ENCODE measurements at regions not wholly inside any gene's neighbourhood (a gene's known extent, or its start where the extent isn't known, plus 50 kb on each side); places are given as distances from the start of the nearest gene placed in this dataset.

DNA sequence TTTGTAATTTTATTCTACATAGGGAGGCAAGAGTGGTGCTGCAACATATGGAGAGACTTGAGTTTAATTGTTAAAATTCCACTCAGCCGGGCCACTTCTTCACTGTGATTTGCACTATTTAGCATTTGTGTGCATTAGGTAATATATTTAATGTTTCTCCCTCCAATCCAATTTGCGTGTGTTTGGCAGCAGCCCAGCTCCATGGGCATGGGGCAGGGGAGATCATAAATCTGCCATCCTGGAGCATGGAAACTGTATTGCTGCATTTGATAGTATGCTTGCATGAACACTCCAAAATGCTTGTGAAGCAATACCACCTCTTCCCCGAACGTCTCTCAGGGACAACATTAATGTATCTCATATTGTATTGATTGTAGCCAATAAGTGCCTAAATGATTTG, 339.1 kb upstream of the RBFOX1 start:
- no peak for TF ChIP-seq TAF1 (IDR thresholded peaks at IDR 0.05; ENCODE audit: borderline replicate concordance, insufficient read depth, low read length)
- TF ChIP-seq, protein P1, sequence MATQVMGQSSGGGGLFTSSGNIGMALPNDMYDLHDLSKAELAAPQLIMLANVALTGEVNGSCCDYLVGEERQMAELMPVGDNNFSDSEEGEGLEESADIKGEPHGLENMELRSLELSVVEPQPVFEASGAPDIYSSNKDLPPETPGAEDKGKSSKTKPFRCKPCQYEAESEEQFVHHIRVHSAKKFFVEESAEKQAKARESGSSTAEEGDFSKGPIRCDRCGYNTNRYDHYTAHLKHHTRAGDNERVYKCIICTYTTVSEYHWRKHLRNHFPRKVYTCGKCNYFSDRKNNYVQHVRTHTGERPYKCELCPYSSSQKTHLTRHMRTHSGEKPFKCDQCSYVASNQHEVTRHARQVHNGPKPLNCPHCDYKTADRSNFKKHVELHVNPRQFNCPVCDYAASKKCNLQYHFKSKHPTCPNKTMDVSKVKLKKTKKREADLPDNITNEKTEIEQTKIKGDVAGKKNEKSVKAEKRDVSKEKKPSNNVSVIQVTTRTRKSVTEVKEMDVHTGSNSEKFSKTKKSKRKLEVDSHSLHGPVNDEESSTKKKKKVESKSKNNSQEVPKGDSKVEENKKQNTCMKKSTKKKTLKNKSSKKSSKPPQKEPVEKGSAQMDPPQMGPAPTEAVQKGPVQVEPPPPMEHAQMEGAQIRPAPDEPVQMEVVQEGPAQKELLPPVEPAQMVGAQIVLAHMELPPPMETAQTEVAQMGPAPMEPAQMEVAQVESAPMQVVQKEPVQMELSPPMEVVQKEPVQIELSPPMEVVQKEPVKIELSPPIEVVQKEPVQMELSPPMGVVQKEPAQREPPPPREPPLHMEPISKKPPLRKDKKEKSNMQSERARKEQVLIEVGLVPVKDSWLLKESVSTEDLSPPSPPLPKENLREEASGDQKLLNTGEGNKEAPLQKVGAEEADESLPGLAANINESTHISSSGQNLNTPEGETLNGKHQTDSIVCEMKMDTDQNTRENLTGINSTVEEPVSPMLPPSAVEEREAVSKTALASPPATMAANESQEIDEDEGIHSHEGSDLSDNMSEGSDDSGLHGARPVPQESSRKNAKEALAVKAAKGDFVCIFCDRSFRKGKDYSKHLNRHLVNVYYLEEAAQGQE (IDR thresholded peaks at IDR 0.05; ENCODE audit: insufficient read depth in 1 of 2, low read depth in 2 of 2, low read length in 2 of 2), result no peak
- TF ChIP-seq FOXP2 (optimal IDR thresholded peaks at IDR 0.05; ENCODE audit: borderline replicate concordance, extremely low read depth, extremely low read length, insufficient read depth), result no peak

DNA sequence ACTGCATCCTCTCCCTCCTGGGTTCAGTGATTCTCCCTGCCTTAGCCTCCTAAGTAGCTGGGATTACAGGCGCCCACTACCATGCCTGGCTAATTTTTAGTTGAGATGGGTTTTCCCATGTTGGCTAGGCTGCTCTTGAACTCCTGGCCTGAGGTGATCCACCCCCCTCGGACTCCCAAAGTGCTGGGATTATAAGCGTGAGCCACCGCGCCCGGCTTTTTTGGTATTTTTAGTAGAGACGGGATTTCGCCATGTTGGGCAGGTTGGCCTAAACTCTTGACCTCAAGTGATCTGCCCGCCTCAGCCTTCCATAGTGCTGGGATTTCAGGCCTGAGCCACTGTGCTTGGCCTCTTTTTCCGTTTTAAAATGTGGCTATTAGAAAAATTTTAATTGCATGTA, 343.8 kb upstream of the RBFOX1 start:
- TF ChIP-seq TAF1 (IDR thresholded peaks at IDR 0.05; ENCODE audit: borderline replicate concordance, insufficient read depth, low read length), result no peak
- no peak for TF ChIP-seq POLR2AphosphoS5 (IDR thresholded peaks at IDR 0.05; ENCODE audit: low read depth, low read length)
- TF ChIP-seq SIN3A (IDR thresholded peaks at IDR 0.05; ENCODE audit: borderline replicate concordance, insufficient read depth, low read length), result no peak
- no peak for TF ChIP-seq FOXP2 (optimal IDR thresholded peaks at IDR 0.05; ENCODE audit: borderline replicate concordance, extremely low read depth, extremely low read length, insufficient read depth)
- TF ChIP-seq, protein P1 (IDR thresholded peaks at IDR 0.05; ENCODE audit: insufficient read depth in 1 of 2, low read depth in 2 of 2, low read length in 2 of 2), result no peak

DNA sequence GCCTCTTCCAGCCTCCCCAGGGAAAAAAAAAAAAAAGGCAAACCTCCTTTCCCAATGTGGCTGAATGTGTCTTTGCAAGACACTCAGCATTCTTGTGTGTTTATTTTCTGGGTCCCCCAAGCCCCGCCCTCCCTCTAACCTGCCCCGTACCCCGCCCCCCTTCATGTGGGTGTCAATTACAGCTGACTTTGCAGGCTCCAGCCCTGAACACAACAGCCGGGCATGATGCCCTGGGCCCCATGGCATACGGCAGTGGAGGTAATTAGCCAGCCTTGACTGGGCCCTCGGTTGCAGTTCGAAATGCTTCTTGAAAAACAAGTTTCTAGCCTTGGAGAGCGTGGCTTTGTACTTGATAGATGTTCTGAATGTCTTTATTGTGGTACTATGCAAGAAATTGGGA, 354.7 kb upstream of the RBFOX1 start:
- TF ChIP-seq SIN3A (IDR thresholded peaks at IDR 0.05; ENCODE audit: borderline replicate concordance, insufficient read depth, low read length), result no peak

DNA sequence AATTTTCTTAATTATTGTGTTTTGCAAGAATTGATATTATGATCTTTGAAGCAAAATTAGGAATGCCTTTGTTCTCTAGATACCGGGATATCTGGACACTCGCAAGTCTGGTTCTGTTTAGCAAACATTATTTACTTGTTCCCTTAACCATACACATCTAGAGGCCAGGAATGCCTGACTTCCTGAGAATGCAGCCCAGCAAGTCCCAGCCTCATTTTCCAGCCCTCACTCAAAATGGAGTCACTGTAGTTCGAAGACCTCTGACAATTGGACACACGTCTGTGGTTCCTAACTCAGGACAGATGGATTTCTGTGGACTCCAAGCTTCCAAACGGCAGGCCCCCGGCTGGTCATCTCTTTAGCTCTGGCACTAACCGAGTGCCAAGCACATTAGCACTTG, 355.4 kb upstream of the RBFOX1 start:
- TF ChIP-seq, protein P1 (IDR thresholded peaks at IDR 0.05; ENCODE audit: insufficient read depth in 1 of 2, low read depth in 2 of 2, low read length in 2 of 2), result no peak
- TF ChIP-seq POLR2AphosphoS5 (IDR thresholded peaks at IDR 0.05; ENCODE audit: low read depth, low read length) (no peak), FOXP2 (optimal IDR thresholded peaks at IDR 0.05; ENCODE audit: borderline replicate concordance, extremely low read depth, extremely low read length, insufficient read depth) (no peak), SIN3A (IDR thresholded peaks at IDR 0.05; ENCODE audit: borderline replicate concordance, insufficient read depth, low read length) (no peak), TAF1 (IDR thresholded peaks at IDR 0.05; ENCODE audit: borderline replicate concordance, insufficient read depth, low read length) (no peak)

DNA sequence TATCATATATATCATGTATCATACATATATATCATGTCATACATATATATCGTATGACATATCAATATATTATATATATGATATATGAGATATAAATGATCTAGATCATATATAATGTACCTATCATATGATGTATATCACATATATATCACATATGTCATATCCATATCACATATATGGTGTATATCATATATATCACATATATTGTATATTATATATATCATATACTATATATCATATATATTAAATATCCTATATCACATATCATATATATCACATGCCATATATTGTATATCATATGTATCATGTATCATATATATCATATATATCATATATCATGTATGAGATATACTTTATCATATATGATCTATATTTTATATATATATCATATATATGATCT, 355.9 kb upstream of the RBFOX1 start:
- TF ChIP-seq, protein P1 (IDR thresholded peaks at IDR 0.05; ENCODE audit: insufficient read depth in 1 of 2, low read depth in 2 of 2, low read length in 2 of 2), result no peak
- TF ChIP-seq POLR2AphosphoS5 (IDR thresholded peaks at IDR 0.05; ENCODE audit: low read depth, low read length) (no peak), FOXP2 (optimal IDR thresholded peaks at IDR 0.05; ENCODE audit: borderline replicate concordance, extremely low read depth, extremely low read length, insufficient read depth) (no peak), TAF1 (IDR thresholded peaks at IDR 0.05; ENCODE audit: borderline replicate concordance, insufficient read depth, low read length) (no peak), SIN3A (IDR thresholded peaks at IDR 0.05; ENCODE audit: borderline replicate concordance, insufficient read depth, low read length) (no peak)
